Hepatocyte (in vitro differentiated cells): ENCODE measurements at regions not wholly inside any gene's neighbourhood (a gene's known extent, or its start where the extent isn't known, plus 50 kb on each side); places are given as distances from the start of the nearest gene placed in this dataset.
"Not testable (repeated sequence)": the region's sequence is repeated elsewhere in the genome, so short reads cannot be mapped to it uniquely, and the experiment has no call there.

Experiments used
- DNase-seq: peaks from one replicate; pipeline ENCODE4 v3.0.0-alpha.2; 2016; ENCODE audit warnings: low spot score
- H2AFZ ChIP-seq: fragments of 200-600 bp; sonication (generic); 2 replicates; pipeline ENCODE4 v1.6.0; 2016; ENCODE audit warnings: antibody characterized with exemption, mild to moderate bottlenecking
- H3K27ac ChIP-seq: fragments of 200-600 bp; sonication (generic); 2 replicates; pipeline ENCODE4 v1.5.1; 2016; ENCODE audit warnings: mild to moderate bottlenecking
- H3K27me3 ChIP-seq: fragments of 200-600 bp; sonication (generic); 2 replicates; pipeline ENCODE4 v1.6.1; 2016
- H3K36me3 ChIP-seq: fragments of 200-600 bp; sonication (generic); replicated peaks from 2 replicates; pipeline ENCODE4 v1.5.1; 2016; ENCODE audit warnings: low read depth; ENCODE audit not compliant: insufficient read depth
- H3K4me1 ChIP-seq: fragments of 200-600 bp; sonication (generic); 2 replicates; pipeline ENCODE4 v1.5.1; 2016; ENCODE audit warnings: mild to moderate bottlenecking, moderate library complexity; ENCODE audit not compliant: insufficient read depth
- H3K4me2 ChIP-seq: fragments of 200-600 bp; sonication (generic); 2 replicates; pipeline ENCODE4 v1.6.0; 2016
- H3K4me3 ChIP-seq: fragments of 200-600 bp; sonication (generic); 2 replicates; pipeline ENCODE4 v1.5.1; 2016; ENCODE audit warnings: mild to moderate bottlenecking
- H3K79me2 ChIP-seq: fragments of 200-600 bp; sonication (generic); 2 replicates; pipeline ENCODE4 v1.6.0; 2017; ENCODE audit warnings: mild to moderate bottlenecking
- H3K9me2 ChIP-seq: fragments of 200-600 bp; sonication (generic); replicated peaks from 2 replicates; pipeline ENCODE4 v1.6.0; 2017; ENCODE audit warnings: mild to moderate bottlenecking; ENCODE audit not compliant: insufficient read depth
- H3K9me3 ChIP-seq: fragments of 200-600 bp; sonication (generic); 2 replicates; pipeline ENCODE4 v1.5.1; 2016; ENCODE audit warnings: low read depth, mild to moderate bottlenecking
- H4K20me1 ChIP-seq: fragments of 200-600 bp; sonication (generic); 2 replicates; pipeline ENCODE4 v1.6.0; 2016; ENCODE audit warnings: mild to moderate bottlenecking; ENCODE audit not compliant: insufficient read depth, poor library complexity, severe bottlenecking
- CTCF ChIP-seq: fragments of 200-600 bp; sonication (generic); IDR thresholded peaks from 2 replicates; pipeline ENCODE4 v1.5.1; 2016; ENCODE audit warnings: antibody characterized with exemption, mild to moderate bottlenecking; ENCODE audit not compliant: poor library complexity
- EZH2 ChIP-seq: fragments of 200-600 bp; sonication (generic); IDR thresholded peaks from 2 replicates; pipeline ENCODE4 v1.6.1; 2016; ENCODE audit warnings: antibody characterized with exemption, mild to moderate bottlenecking, borderline replicate concordance
- EZH2phosphoT487 ChIP-seq: fragments of 200-600 bp; sonication (generic); IDR thresholded peaks from one replicate; pipeline ENCODE4 v1.6.1; 2018; ENCODE audit warnings: antibody characterized with exemption, mild to moderate bottlenecking, low read depth, moderate library complexity; ENCODE audit not compliant: unreplicated experiment, severe bottlenecking
- WGBS: methylation state at CpG from one replicate; pipeline ENCODE4 v1.1.6; 2016; ENCODE audit warnings: low lambda C conversion rate; ENCODE audit errors: missing lambda C conversion rate; 5-methylcytosine and 5-hydroxymethylcytosine counted together

- H3K36me3 ChIP-seq = no peaks in the 10 kb centered on the region
- no peak overlapping the region for H3K4me2 ChIP-seq
- no peaks in the 10 kb centered on the region for H3K9me2 ChIP-seq
- no peak overlapping the region for H2AFZ ChIP-seq
- no peak for DNase-seq
- no peaks in the 10 kb centered on the region for H3K27me3 ChIP-seq
- no peaks in the 10 kb centered on the region for H3K4me1 ChIP-seq
- H3K9me3 ChIP-seq = no peaks in the 10 kb centered on the region
- WGBS = 87% methylated on average over 11 of the region's 11 CpGs
- H3K79me2 ChIP-seq = no peaks in the 10 kb centered on the region
- no peak overlapping the region for H3K27ac ChIP-seq
- no peak for TF ChIP-seq EZH2phosphoT487
- TF ChIP-seq CTCF = no peak
- TF ChIP-seq EZH2 = no peak
- H4K20me1 ChIP-seq = no peaks in the 10 kb centered on the region
- H3K4me3 ChIP-seq = no peak overlapping the region
These were observed 212.1 kb upstream of the PRSS58 start for GRCh38 chr7:142469696-142470543.

- no peaks in the 10 kb centered on the region for H3K27me3 ChIP-seq
- H3K36me3 ChIP-seq = no peaks in the 10 kb centered on the region
- no peak overlapping the region for H3K4me3 ChIP-seq
- WGBS = 66% methylated on average over 6 of the region's 6 CpGs
- no peaks in the 10 kb centered on the region for H3K9me2 ChIP-seq
- DNase-seq = no peak
- no peaks in the 10 kb centered on the region for H3K79me2 ChIP-seq
- H3K9me3 ChIP-seq = no peaks in the 10 kb centered on the region
- no peak overlapping the region for H2AFZ ChIP-seq
- TF ChIP-seq CTCF = no peak
- no peak for TF ChIP-seq EZH2phosphoT487
- no peak for TF ChIP-seq EZH2
- H3K4me1 ChIP-seq = no peaks in the 10 kb centered on the region
- no peaks in the 10 kb centered on the region for H4K20me1 ChIP-seq
- H3K4me2 ChIP-seq = no peak overlapping the region
- H3K27ac ChIP-seq = no peak overlapping the region
These were observed 211.2 kb upstream of the PRSS58 start for GRCh38 chr7:142468871-142469665.

GRCh38 chr7:142467056-142467655 lies 209.3 kb upstream of the PRSS58 start:
- not testable (repeated sequence) for H3K4me3 ChIP-seq, H3K27me3 ChIP-seq, H3K9me2 ChIP-seq, H2AFZ ChIP-seq, DNase-seq, H3K79me2 ChIP-seq, H3K4me1 ChIP-seq, H3K9me3 ChIP-seq, H3K4me2 ChIP-seq, H4K20me1 ChIP-seq, H3K36me3 ChIP-seq, H3K27ac ChIP-seq
- WGBS = 58% methylated on average over 7 of the region's 7 CpGs

GRCh38 chr7:142463401-142463850 lies 205.6 kb upstream of the PRSS58 start:
- no peak for DNase-seq
- no peak overlapping the region for H2AFZ ChIP-seq
- no peaks in the 10 kb centered on the region for H3K4me1 ChIP-seq
- no peaks in the 10 kb centered on the region for H3K79me2 ChIP-seq
- TF ChIP-seq EZH2 (no peak), CTCF (no peak), EZH2phosphoT487 (no peak)
- H3K4me3 ChIP-seq = no peak overlapping the region
- H3K27me3 ChIP-seq = peaks cover 16% of the 10 kb centered on the region
- H3K4me2 ChIP-seq = no peak overlapping the region
- no peaks in the 10 kb centered on the region for H3K36me3 ChIP-seq
- H3K9me3 ChIP-seq = no peaks in the 10 kb centered on the region
- 61% methylated on average over 6 of the region's 6 CpGs for WGBS
- H3K27ac ChIP-seq = no peak overlapping the region
- H4K20me1 ChIP-seq = no peaks in the 10 kb centered on the region
- H3K9me2 ChIP-seq = no peaks in the 10 kb centered on the region
